ENCODE measurements at regions not wholly inside any gene's neighbourhood (a gene's known extent, or its start where the extent isn't known, plus 50 kb on each side); places are given as distances from the start of the nearest gene placed in this dataset.

DNA sequence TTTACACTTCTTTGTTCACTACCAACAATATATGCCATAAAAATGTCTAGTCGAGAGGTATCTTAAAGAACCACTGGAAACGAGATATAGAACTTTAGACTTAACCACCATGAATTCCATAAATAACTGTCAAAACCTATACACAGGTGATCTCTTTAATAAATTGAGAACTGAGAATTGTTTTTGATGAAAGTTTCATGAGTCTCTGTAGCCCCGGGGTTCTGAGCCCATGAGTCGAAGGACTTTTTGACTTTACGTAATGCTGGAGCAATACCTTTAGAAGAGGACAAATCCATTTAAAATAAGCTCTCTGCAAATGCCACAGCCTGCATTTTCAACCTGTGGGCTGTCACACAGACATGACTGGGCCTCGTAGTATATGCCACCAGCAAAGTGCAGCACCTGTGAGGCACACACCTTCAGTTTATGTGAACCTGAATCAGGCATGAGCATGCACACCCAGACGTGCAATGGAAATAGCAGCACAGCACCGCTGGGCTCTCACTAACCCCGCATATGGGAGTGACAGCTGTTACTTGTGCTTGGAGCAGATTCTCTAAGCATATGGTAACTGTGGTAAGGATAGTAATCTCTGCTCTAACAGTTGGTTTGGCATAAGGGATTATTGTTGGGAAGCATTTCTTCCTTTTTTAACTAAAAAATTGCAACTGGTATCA, 383.2 kb downstream of the SOCS6 start:
- Histone ChIP-seq H3K36me3 (no peaks in the 10 kb centered on the region), H3K4me3 (no peak overlapping the region), H3K27me3 (no peaks in the 10 kb centered on the region), H3K9me3 (ENCODE audit: low read depth) (no peaks in the 10 kb centered on the region), H3K27ac (no peak overlapping the region), H3K4me1 (ENCODE audit: low read depth) (no peaks in the 10 kb centered on the region)
- TF ChIP-seq, protein P1, sequence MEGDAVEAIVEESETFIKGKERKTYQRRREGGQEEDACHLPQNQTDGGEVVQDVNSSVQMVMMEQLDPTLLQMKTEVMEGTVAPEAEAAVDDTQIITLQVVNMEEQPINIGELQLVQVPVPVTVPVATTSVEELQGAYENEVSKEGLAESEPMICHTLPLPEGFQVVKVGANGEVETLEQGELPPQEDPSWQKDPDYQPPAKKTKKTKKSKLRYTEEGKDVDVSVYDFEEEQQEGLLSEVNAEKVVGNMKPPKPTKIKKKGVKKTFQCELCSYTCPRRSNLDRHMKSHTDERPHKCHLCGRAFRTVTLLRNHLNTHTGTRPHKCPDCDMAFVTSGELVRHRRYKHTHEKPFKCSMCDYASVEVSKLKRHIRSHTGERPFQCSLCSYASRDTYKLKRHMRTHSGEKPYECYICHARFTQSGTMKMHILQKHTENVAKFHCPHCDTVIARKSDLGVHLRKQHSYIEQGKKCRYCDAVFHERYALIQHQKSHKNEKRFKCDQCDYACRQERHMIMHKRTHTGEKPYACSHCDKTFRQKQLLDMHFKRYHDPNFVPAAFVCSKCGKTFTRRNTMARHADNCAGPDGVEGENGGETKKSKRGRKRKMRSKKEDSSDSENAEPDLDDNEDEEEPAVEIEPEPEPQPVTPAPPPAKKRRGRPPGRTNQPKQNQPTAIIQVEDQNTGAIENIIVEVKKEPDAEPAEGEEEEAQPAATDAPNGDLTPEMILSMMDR (IDR thresholded peaks at IDR 0.05; ENCODE audit: low read depth, low read length), result no peak
- no peak for DNase-seq (ENCODE audit: low read depth in 1 of 2, low spot score in 1 of 2)

GRCh38 chr18:70666936-70667335, 378.1 kb downstream of the SOCS6 start:
- Histone ChIP-seq H3K36me3 (no peaks in the 10 kb centered on the region), H3K27me3 (no peaks in the 10 kb centered on the region), H3K9me3 (ENCODE audit: low read depth) (no peaks in the 10 kb centered on the region), H3K27ac (no peak overlapping the region), H3K4me1 (ENCODE audit: low read depth) (no peaks in the 10 kb centered on the region), H3K4me3 (no peak overlapping the region)
- DNase-seq (ENCODE audit: low read depth in 1 of 2, low spot score in 1 of 2), result no peak
- TF ChIP-seq, protein P1 (IDR thresholded peaks at IDR 0.05; ENCODE audit: low read depth, low read length), result no peak

GRCh38 chr18:70663141-70663540, 374.3 kb downstream of the SOCS6 start:
- no peaks in the 10 kb centered on the region for H3K36me3 ChIP-seq
- peak in 1 of 2 donors; percentile 56 for DNase-seq (ENCODE audit: low read depth in 1 of 2, low spot score in 1 of 2)
- TF ChIP-seq, protein P1 (IDR thresholded peaks at IDR 0.05; ENCODE audit: low read depth, low read length), result no peak
- no peaks in the 10 kb centered on the region for H3K9me3 ChIP-seq (ENCODE audit: low read depth)
- H3K4me1 ChIP-seq (ENCODE audit: low read depth), result no peaks in the 10 kb centered on the region
- H3K27me3 ChIP-seq, result no peaks in the 10 kb centered on the region
- no peak overlapping the region for H3K4me3 ChIP-seq
- H3K27ac ChIP-seq, result no peak overlapping the region

GRCh38 chr18:70662588-70662987, 373.7 kb downstream of the SOCS6 start:
- TF ChIP-seq, protein P1 (IDR thresholded peaks at IDR 0.05; ENCODE audit: low read depth, low read length), result no peak
- no peak overlapping the region for H3K27ac ChIP-seq

DNA sequence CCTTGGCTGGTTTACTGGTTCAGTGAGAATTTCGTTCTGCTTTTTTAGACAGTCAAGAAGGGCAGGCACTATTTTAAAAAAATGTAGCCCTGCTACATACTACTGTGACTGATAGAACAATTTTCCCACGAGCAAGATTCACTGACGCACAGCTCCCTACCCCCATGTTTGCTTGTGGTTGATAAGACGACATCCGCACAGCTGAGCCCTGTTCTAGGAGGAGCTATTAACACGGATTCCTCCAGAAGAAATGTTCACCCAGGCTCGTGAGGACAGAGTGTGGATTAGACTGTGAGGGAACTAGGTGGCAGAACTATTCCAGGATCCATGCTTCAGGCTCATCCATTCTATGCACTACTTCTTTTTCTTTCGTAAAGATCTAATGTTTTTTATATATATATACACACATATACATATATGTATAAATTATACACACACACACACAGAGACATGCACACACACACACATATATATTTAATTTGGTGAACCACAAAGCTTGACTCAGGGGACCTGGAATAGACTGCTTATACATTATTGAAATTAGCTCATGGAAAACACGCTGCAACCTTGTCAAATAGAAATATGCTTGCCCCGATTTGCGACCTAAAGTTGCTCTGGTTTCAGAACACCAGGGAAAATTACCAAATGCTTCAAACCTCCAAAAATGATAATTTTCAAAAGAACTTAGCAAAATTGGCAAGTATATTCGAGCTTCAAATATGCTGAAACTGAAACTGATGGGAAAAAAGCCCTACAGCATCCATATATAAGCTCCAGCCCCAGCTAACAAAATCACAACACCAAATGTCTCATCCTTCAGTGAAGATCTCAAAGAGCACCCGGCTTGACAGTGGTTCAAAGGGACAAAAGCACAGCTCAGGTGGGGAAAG, 370.4 kb downstream of the SOCS6 start:
- H3K36me3 ChIP-seq, result no peaks in the 10 kb centered on the region
- TF ChIP-seq, protein P1 (IDR thresholded peaks at IDR 0.05; ENCODE audit: low read depth, low read length), result peak; percentile 3
- no peak overlapping the region for H3K4me3 ChIP-seq
- DNase-seq (ENCODE audit: low read depth in 1 of 2, low spot score in 1 of 2), result peak; percentile 4 to 97
- H3K9me3 ChIP-seq (ENCODE audit: low read depth), result no peaks in the 10 kb centered on the region
- H3K27ac ChIP-seq, result no peak overlapping the region
- no peaks in the 10 kb centered on the region for H3K27me3 ChIP-seq
- H3K4me1 ChIP-seq (ENCODE audit: low read depth), result no peaks in the 10 kb centered on the region

More at GRCh38 chr18:70662588-70662987, 373.7 kb downstream of the SOCS6 start:
- DNase-seq (ENCODE audit: low read depth in 1 of 2, low spot score in 1 of 2), result no peak
- H3K4me3 ChIP-seq, result no peak overlapping the region
- H3K36me3 ChIP-seq, result no peaks in the 10 kb centered on the region
- no peaks in the 10 kb centered on the region for H3K9me3 ChIP-seq (ENCODE audit: low read depth)
- no peaks in the 10 kb centered on the region for H3K27me3 ChIP-seq
- H3K4me1 ChIP-seq (ENCODE audit: low read depth), result no peaks in the 10 kb centered on the region

Measured in cardiac muscle cell (in vitro differentiated cells and primary cell).